PC-3 (cell line): ENCODE measurements at regions not wholly inside any gene's neighbourhood (a gene's known extent, or its start where the extent isn't known, plus 50 kb on each side); places are given as distances from the start of the nearest gene placed in this dataset.

ENCODE experiments used
- CTCF ChIP-seq: fragments of 300-600 bp; sonication (generic); conservative IDR thresholded peaks from 2 replicates; pipeline ENCODE4 v1.5.1; 2017; ENCODE audit warnings: antibody characterized with exemption, low read depth, mild to moderate bottlenecking, low read length
- EZH2 ChIP-seq: fragments of 300-600 bp; sonication (generic); IDR thresholded peaks from one replicate; pipeline ENCODE4 v1.6.1; 2017; ENCODE audit warnings: antibody characterized with exemption, mild to moderate bottlenecking, low read length; ENCODE audit not compliant: unreplicated experiment
- EZH2phosphoT487 ChIP-seq: fragments of 300-600 bp; sonication (generic); IDR thresholded peaks from 2 replicates; pipeline ENCODE4 v1.6.1; 2018; ENCODE audit warnings: mild to moderate bottlenecking, antibody characterized with exemption, low read length, borderline replicate concordance

- TF ChIP-seq CTCF (peak; percentile 26), EZH2 (no peak), EZH2phosphoT487 (no peak)
Observed at GRCh38 chr3:145266368-145266767, 894.6 kb downstream of the PLOD2 start.
